Mucosa of gallbladder (tissue), 1 donor: ENCODE measurements at regions not wholly inside any gene's neighbourhood (a gene's known extent, or its start where the extent isn't known, plus 50 kb on each side); places are given as distances from the start of the nearest gene placed in this dataset.
"Not testable (repeated sequence)": the region's sequence is repeated elsewhere in the genome, so short reads cannot be mapped to it uniquely, and the experiment has no call there.

ENCODE experiments used
- DNase-seq: peaks from one replicate; pipeline ENCODE4 v3.0.0-alpha.2; 2020; ENCODE audit warnings: low spot score
- donor health status: DM: no; HTN: no; CAD: no.

DNA sequence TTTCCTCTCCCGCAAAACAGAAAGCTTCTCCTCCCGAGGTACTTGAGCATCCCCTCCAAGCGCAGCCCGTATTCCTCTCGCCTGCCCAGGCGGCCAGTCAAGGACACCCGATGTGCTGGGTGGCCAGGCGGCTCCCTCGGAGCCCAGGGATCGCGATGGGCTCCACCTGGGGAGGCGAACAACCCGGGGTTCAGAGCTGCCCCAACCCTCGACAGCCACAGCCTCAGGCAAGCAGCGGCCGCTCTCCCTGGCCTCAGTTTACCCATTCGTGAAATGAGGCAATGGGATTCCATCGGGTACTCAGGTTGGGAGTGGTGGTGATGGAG is 147.4 kb downstream of the CYP26A1 start:
- no peak for DNase-seq

DNA sequence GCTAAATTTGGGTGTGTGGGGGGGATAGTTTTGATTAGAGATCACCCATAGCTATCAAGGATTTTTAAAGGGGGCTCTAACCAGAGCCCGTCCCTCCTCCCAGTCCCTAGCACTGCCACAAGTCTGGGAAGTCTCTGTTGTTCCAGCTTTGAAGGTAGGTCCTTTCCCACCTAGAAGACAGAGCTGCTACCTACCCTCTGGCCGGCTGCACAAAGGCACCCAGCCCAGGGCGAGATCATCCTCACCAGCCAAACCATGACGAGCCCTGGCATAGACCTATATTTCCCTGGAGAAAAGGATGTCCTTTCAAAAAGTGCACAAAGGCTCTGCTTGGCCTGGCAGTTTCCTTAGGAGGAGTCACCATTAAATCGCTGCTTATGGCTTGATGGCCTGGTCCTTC is 147.8 kb downstream of the CYP26A1 start:
- DNase-seq = no peak

DNA sequence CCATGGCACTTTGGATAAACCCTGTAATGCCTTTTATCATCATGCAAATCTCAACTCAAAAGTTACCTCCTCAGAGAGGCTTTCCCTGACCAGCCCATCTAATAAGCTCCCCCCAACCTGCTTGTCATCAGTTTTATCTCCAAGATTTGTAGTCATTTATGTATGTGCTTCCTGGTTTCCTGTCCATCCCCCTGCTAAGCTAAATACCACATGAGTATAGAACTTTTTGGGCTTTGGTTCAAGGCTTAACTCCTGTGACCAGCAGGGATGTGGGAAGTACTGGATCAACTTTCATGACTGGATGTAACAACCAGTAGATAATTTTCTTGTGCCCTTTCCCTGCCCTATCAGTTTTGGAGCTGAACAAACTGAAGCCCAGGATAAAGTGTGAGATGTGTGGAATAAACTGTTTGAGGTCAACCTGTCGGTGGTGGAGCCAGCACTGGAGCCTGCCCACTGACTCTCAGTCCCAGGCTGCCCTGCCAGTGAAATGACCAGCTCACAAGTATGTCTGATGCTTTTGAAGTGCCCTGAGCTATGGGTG is 148.6 kb downstream of the CYP26A1 start:
- no peak for DNase-seq

GRCh38 chr10:93222876-93223275 is 149.2 kb downstream of the CYP26A1 start:
- DNase-seq = no peak

DNA sequence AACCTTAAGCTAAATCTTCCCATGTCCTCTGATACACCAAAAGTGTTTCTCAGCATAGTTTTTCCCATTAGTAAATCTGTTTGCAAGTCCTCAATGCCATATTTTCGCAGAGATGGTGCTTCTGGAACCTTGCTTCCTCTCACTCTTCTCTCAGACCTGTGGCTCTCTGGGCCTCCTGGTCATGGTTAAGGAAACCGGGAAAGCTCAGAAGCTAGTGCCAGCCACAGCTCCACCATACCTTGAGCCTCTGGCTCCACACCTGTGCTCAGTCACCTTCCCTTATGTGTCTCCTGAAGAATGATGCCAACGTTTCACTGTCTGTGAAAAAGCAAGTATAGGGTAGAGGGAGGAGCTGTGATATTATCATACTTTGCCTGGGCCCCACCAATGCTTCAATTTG is 149.6 kb downstream of the CYP26A1 start:
- DNase-seq = no peak

DNA sequence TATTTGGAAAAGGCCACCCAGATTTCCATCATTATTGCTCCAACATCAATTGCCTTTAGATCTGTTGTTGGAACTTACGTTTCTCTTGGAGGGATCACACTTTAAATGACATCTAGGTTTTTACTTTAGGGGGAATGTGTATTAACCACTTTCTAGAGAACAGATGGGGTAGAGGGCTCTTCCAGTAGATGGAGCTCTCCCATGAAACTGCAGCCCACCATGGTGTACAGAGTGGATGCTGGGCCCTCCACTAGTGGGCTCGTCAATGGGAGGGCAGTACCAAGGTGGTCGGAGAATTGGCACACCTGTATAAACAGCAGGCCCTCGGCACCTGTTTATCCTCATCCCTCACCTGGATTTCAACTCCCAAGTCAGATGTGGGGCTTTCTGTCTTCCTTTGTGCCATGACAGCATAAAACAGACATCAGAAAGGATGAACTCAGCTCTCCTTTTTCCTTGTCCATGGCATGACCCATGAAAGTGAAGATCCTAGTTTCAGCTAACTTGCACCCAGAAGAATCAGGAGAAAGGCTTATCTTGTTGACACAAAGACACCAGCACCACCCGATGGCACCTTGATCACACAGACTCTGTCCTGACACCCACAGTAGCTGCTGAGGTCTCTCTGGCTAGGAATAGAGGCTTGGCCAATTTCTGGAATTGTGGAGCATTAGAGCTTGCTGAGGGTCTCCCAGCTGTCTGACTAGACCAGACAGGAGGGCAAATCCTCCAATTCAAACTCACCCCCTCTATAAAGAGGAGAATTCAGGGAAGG is 150.5 kb downstream of the CYP26A1 start:
- no peak for DNase-seq

- DNase-seq = no peak
Measured at GRCh38 chr10:93225938-93226337, 152.2 kb downstream of the CYP26A1 start.

DNA sequence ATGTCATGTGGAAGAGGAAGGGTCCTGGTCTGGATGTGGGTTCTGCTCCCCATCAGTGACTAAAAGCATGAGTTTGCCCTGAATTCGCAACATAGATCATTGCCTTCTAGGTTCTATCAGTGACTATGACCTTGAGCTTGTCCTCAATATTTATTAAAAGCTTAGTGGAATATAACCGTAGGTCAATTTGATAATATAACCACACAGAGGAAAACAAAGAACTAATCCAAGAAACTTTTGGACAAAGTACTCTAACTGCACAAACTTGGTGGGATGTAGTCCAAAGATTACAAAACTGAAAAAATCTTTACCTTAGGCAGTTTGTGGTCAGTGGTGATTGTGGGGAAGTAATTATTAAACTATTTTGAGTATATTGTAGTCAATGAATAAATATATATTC is 152.9 kb downstream of the CYP26A1 start:
- no peak for DNase-seq

GRCh38 chr10:93230596-93230995 is 156.9 kb downstream of the CYP26A1 start:
- not testable (repeated sequence) for DNase-seq

DNA sequence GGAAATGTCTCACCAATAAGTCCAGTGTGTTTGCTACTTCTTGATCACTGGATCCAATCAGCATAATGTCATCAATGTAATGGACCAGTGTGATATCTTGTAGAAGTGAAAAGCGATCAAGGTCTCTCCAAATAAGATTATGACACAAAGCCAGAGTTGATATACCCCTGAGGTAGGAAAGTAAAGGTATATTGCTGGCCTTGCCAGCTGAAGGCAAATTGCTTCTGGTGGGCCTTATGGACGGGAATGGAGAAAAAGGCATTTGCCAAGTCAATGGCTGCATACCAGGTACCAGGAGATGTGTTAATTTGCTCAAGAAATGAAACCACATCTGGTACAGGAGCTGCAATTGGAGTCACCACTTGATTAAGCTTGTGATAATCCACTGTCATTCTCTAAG is 158.5 kb downstream of the CYP26A1 start:
- DNase-seq = not testable (repeated sequence)

GRCh38 chr10:93234940-93235339 is 161.2 kb downstream of the CYP26A1 start:
- DNase-seq = not testable (repeated sequence)

DNA sequence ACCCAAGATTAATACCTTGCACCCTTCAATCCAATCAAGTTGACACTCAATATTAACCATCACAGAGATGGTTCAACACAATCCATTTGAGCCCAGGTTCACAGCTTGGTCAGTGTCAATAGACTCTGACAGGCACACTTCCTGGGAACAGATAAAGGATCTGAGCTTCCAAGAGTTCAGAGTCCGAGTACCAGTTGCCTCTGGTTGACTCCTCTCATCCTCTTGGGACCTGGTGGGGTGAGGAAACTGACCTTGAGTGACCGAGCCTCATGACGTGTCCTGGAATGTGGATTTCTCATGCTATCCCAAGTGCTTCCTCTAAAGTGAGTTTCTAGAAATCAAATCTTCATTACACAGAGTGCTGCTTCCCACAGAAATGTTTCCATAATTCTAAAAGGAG is 162.0 kb downstream of the CYP26A1 start:
- peak; percentile 16 for DNase-seq

DNA sequence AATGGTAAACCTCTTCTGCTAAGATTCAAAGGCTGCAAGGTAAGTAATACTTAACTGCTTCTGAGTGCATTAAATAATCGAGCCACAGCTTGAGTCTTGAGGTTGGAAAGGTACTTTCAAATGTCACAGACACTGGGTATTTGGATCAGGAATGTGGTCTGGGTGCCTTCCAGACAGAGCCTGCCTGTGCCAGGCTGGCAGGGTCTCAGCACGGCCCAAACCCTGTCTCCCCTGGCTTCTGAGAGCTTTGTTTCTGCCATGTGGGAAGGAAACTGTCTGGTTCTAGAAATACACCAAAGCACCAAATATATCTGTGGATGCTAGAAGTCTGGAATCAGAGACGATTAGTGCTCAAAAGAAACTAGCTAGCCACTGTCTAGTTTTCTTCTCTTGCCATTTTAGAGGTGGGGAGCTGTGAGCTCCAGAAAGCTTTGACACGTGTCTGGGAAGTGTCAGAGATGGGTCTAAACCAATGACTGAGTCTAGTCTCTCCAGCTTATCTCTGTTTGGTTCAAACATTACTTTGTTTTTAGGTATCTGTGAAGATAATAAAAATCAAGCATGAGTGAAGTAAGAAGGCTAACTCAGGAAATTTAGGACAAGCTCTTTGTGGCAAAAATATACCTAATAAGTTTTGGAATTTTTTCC is 162.8 kb downstream of the CYP26A1 start:
- DNase-seq = no peak

DNA sequence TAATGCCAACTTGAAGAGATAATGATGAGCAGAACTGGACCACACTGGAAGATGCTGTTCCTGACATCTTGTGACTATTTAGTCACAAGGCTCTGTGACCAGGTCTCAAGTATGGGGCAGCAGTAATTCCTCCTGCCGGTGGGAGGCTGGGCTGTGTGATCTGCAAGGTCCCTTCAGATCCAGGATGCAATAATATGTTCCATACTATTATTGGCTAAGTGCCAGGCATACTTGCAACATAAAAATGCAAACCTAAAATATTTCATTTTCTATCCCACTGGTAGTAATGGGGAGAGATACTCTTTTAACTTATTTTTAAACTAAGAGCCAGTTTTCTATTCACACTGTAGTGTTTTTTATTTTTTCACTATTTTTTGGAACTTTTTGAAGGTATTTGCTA is 171.5 kb downstream of the CYP26A1 start:
- DNase-seq = no peak

GRCh38 chr10:93245779-93246178 is 172.1 kb downstream of the CYP26A1 start:
- no peak for DNase-seq

DNA sequence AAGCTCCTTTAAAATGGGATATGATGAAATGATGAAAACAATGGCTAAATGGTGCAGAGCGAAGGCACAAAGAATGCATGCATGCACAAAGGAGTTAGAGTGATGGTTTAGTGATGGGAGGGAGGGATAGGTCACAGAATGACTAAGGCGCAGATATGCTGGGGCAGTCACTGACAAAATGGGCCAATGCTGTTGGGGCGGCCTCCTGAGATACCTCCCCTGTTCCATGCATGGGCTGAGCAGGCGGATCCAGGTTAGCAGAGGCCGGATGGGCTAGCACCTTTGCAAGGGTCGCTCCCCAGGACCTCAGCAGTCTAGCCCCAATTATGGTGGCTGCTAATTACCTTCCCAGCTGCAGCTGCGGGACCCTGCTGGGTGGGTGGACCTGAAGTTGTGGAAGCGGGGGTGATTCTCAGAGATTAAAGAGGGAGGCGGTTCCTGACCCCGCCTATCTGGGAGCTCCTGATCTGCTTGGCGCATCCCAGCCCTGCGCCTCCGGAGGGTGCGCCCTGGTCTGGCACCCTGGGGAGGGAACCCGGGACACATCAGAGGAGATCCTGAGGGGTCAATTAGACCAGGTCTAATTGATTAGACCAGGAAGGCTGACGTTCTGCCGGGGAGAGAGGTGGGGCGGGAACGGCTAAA is 175.0 kb downstream of the CYP26A1 start:
- DNase-seq = no peak

- no peak for DNase-seq
Measured at GRCh38 chr10:93250010-93250409, 176.3 kb downstream of the CYP26A1 start.

GRCh38 chr10:93254180-93254853 is 180.6 kb downstream of the CYP26A1 start:
- no peak for DNase-seq

DNA sequence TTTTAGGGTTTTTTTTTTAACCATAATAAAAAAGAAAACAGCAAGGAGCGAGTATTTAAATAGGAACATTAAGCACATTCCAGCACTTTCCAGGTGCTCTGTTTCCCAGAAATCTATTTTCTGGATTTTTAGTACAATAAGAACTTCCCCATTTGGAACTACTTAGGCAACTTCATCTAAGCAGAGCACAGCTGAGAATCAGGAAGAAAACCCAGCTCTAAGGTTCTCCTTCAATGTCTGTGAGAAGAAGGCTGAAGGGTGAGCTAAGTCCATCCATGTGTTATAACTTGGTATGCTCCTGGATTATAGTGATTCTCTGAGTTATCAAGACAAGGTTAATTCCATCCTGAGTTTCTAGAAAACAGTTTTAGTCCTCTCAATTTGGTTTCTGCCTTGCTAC is 181.9 kb downstream of the CYP26A1 start:
- no peak for DNase-seq
